MG63 (cell line): ENCODE measurements at regions not wholly inside any gene's neighbourhood (a gene's known extent, or its start where the extent isn't known, plus 50 kb on each side); places are given as distances from the start of the nearest gene placed in this dataset.

Source experiments
- DNase-seq: peaks from one replicate; pipeline ENCODE4 v3.0.0-alpha.2; 2020
- H3K27me3 ChIP-seq: fragments of 250-450 bp; sonication (Bioruptor Pico); 2 replicates; pipeline ENCODE4 v1.5.1; 2020; ENCODE audit warnings: mild to moderate bottlenecking, moderate library complexity
- H3K36me3 ChIP-seq: fragments of 250-450 bp; sonication (Bioruptor Pico); 2 replicates; pipeline ENCODE4 v1.5.1; 2020; ENCODE audit warnings: mild to moderate bottlenecking, moderate library complexity
- H3K4me3 ChIP-seq: fragments of 250-450 bp; sonication (Bioruptor Pico); 2 replicates; pipeline ENCODE4 v1.5.1; 2020; ENCODE audit warnings: mild to moderate bottlenecking, moderate library complexity
- H3K9me3 ChIP-seq: fragments of 250-450 bp; sonication (Bioruptor Pico); 2 replicates; pipeline ENCODE4 v1.5.1; 2020; ENCODE audit warnings: mild to moderate bottlenecking, moderate library complexity

DNA sequence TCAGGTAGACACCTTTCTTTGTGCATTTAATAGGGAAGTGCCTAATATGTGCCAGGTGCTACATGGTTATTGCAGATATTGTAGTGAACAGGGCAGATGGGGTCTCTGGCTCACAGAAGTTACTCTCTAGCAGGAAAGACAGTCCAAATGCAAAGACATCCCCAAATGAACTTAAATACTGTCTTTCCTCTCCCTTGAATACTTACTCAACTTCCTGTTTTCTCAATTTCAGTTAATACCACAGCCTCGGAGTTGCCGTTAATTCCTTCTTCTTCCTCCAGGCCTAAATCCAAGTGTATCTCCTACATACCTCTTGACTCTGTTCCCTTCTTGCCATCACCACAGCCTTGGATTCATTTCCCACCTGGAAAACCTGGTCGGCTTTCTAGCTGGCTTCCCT is 134.3 kb upstream of the SESN3 start:
- no peaks in the 10 kb centered on the region for H3K9me3 ChIP-seq
- H3K36me3 ChIP-seq, result no peaks in the 10 kb centered on the region
- H3K4me3 ChIP-seq, result no peak overlapping the region
- DNase-seq, result no peak
- H3K27me3 ChIP-seq, result no peaks in the 10 kb centered on the region

DNA sequence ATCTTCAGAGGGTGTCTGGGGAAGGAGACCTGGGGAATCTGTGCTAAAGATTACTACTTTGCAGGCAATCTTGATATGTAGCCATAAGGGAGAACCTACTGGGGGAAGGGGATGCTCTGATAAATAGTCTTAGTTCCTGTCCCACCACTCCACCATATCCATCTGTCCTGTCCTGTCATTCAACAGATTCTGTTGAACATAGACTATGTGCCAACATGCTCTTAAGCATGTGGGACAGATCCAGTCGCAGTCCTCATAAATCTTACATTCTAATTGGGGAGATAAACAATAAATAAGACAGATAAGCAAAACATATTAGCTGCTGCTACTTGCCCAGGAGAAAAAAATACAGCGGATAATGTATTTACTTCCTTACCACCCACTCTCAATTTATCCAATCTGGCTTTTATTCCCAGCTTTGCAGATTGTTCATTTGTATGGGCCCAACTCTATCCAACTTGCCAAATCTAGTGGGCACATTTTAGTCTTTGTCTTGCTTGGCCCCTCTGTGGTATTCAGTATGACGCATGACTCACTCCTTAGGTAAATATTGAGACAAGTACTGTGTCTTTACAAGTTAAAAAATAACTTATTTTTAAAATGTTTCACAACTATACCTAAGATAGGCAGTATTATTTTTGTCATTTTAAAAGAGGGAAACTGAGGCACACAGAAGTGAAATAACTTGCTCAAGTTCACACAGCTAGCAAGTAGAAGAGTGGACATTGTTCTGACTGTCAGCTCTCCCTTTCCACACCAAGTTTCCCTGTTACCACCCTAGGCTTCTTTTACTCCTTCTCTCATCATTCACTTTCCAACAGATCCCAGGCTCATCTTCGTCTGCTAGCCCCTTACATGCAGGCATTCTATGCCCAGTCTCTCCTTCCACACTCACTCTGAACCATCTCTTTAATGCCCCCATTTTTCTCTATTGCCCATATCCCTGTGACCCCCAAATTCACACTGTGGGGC is 133.6 kb upstream of the SESN3 start:
- Histone ChIP-seq H3K36me3 (no peaks in the 10 kb centered on the region), H3K27me3 (no peaks in the 10 kb centered on the region), H3K9me3 (no peaks in the 10 kb centered on the region), H3K4me3 (no peak overlapping the region)
- peak; percentile 26 for DNase-seq

DNA sequence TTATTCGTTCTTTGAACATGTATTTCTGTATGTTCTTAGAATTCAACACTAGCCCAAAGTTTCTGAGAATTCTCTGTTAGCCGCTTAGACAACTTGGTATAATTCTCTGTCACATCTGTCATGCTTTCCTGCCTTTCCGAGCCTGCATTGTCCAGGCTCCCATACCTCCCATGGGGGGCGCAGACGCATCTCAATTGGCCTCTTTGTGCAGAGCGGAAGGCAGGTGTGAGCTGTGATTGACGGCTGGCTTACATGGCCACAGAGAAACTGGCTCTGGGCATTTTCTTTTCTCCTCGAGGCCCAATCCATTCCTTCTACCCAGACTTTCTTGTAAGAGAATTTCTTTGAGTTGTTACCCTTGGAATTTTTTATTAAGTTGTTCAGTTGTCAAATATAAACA is 132.7 kb upstream of the SESN3 start:
- no peaks in the 10 kb centered on the region for H3K36me3 ChIP-seq
- no peak for DNase-seq
- no peak overlapping the region for H3K4me3 ChIP-seq
- H3K9me3 ChIP-seq, result no peaks in the 10 kb centered on the region
- no peaks in the 10 kb centered on the region for H3K27me3 ChIP-seq

DNA sequence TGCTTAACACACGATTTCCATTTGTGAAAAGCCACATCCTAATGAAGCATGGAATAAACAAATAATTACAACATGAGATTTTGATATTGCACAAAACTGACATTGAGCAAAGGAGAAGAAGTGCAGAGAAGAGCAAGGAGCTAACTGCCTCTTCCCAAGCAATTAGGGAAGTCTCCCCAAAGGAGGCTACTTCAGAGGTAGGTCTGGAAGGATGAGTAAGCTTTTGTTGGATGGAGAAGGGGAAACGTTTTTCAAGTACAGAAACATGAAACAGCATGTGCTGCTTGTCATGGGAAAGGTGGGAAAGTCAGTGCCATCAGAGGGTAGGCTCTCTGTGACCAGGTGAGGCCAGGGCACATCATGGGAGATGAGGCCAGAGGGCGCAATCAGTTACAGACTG is 132.2 kb upstream of the SESN3 start:
- Histone ChIP-seq H3K27me3 (no peaks in the 10 kb centered on the region), H3K4me3 (no peak overlapping the region), H3K36me3 (no peaks in the 10 kb centered on the region), H3K9me3 (no peaks in the 10 kb centered on the region)
- DNase-seq, result no peak

DNA sequence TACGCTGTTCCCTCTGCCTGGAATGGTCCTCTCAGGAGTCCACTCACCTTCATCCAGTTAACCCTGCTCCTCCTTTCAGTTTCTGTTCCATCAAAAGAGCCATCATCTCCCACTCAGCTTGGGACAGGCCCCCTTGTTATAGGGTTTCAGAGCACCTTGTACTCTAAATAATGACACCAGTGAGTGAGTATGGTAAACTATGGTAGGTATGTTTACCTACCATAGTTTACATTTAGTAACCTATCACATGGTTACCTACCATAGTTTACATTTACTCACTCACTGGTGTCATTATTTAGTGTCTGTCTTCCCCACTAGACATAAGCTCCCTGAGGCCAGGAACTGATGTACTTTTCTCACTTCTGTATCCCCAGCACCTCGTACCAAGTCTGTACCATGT is 130.2 kb upstream of the SESN3 start:
- Histone ChIP-seq H3K27me3 (no peaks in the 10 kb centered on the region), H3K9me3 (no peaks in the 10 kb centered on the region), H3K36me3 (no peaks in the 10 kb centered on the region), H3K4me3 (no peak overlapping the region)
- no peak for DNase-seq

DNA sequence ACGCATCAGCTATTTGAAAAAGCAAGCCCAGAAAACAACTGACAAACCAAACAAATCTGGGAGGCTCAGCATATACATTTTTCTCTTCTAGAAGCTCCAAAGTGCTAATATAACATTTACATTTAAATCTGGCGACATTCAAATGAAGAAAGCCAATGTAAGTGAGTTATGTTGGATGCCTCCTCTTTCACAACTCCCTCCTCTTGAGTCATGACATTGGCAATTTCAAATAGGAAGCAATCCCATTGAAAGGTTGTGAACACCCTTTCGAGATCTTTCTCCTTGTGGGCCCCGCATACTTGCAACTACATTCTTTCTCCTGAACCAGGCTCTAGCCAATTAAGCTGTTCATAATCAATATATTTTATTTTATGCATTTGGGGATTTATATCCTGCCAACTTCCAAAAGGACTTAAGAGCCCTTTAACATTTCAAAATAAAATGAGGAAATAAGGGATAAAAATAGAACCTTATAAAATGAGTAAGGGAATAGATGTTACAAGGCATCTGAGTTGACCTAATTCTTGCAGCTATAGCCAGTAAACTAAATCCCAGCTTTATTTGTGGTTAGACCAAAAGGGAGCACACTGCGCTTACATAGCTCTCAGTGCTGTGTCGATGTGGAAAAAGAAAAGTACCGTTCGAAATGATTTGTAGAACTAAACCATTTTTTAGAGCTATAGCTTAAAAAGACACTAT is 129.5 kb upstream of the SESN3 start:
- no peak for DNase-seq
- H3K4me3 ChIP-seq, result no peak overlapping the region
- H3K9me3 ChIP-seq, result no peaks in the 10 kb centered on the region
- no peaks in the 10 kb centered on the region for H3K27me3 ChIP-seq
- H3K36me3 ChIP-seq, result no peaks in the 10 kb centered on the region

DNA sequence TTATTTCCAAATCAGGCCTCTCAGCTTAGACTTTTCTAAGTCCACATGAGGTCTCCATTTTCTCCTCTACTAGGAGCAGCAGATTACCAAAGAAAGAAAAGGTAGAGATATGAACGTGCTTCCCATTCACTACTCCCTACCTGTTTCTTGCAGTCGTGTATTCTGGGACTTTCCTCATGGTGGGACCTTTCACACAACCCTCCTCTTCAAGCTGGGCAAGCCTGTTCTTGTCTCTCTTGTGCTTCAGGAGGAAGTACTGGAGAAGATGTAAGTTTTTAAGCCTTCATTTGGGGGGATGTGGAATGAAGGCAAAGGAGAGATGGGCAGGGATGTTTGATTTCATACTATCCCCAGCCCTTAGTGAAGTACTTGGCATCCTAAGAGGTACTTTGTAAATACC is 128.8 kb upstream of the SESN3 start:
- H3K27me3 ChIP-seq, result no peaks in the 10 kb centered on the region
- H3K4me3 ChIP-seq, result no peak overlapping the region
- no peaks in the 10 kb centered on the region for H3K36me3 ChIP-seq
- no peaks in the 10 kb centered on the region for H3K9me3 ChIP-seq
- no peak for DNase-seq

DNA sequence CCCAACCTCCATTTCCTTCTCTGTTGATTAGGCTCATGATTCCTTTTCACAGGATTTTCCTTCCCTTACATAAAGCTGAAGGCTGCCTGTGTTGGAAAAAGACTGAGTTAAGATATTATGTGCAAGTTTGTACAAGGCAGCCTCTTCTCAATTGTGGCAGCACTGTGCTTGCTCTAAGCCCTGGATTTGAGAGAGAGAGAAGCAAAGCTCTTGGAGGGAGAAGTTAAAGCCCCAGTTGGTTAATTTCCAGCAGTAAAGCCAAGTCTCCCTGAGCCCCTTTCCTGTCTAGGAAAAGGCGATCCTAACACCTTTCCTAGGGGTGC is 128.3 kb upstream of the SESN3 start:
- DNase-seq, result no peak
- Histone ChIP-seq H3K4me3 (no peak overlapping the region), H3K36me3 (no peaks in the 10 kb centered on the region), H3K27me3 (no peaks in the 10 kb centered on the region), H3K9me3 (no peaks in the 10 kb centered on the region)

DNA sequence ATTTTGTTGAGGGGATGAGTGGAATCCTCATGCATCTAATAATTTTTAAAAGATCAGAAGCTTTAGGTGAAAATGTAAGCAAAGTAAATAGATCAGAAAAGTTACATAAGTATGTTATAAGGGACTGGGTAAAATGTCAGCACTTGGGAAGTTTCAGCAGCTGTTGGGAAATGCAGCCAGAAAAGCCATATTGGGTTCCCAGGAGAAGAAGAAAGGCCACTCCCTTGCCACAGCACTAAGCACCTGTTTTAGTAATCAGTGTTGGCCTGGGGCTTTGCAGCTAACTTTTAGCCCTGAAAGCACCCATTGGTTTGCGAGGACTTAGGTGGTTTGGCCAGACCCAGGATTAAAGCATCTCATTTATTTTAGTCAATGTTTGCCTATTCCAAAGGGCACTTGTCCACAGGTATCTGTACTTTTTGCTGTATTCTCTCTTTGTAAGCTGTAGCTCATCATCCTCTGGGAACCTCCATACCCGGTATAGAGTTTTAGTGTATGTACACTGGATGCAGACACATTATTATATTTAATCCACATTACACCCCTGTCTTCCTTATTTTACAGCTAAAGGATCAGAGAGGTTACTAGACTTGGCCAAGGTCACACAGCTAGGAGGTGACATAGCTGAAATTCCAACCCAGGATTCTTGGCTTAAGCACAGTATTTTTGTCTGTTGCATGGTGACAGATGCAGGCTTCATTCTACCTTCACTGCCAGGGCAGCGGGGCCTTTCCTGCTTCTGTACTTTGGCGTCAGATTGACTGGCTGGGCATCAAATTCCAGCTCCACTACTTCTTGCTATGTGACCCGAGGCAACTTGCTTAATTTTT is 127.7 kb upstream of the SESN3 start:
- no peaks in the 10 kb centered on the region for H3K27me3 ChIP-seq
- no peak overlapping the region for H3K4me3 ChIP-seq
- DNase-seq, result no peak
- no peaks in the 10 kb centered on the region for H3K36me3 ChIP-seq
- H3K9me3 ChIP-seq, result no peaks in the 10 kb centered on the region

DNA sequence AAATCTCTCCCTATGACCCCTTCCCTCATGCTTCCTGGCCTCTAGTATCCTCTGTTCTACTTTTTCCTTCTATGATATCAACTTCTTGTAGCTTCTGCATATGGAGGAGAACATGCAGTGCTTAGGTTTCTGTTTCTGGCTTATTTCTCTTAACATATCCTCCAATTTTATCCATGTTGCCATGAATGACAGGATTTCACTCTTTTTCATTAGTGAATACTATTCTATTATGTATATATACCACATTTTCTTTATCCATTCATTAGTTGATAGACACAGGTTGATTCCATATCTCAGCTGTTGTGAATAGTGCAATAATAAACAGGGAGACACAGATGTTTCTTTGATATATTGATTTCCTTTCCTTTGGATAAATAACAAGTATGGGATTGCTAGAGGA is 123.3 kb upstream of the SESN3 start:
- no peaks in the 10 kb centered on the region for H3K36me3 ChIP-seq
- H3K27me3 ChIP-seq, result no peaks in the 10 kb centered on the region
- H3K9me3 ChIP-seq, result 0 out of 2 replicates have a peak, but pooled peaks cover under 1% of the 10 kb centered on the region
- DNase-seq, result no peak
- H3K4me3 ChIP-seq, result no peak overlapping the region

DNA sequence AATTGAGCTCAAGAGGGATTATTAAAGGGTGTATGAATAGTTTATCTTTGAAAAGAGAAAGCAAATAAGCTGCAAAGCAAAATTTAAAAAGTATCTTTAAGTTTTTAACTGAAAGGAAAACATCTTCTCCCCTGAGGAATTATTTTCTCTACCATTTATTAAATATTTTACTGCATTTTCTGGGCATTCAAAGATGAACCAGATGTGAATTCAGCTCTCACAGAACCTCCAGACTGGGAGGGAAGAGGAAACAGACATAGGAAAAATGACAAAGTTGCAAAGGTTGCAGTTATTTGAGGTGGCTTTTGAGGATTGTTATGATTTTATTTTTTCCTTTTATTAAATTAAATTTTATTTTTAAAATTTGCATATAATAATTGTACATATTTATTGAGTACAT is 122.7 kb upstream of the SESN3 start:
- Histone ChIP-seq H3K4me3 (no peak overlapping the region), H3K36me3 (no peaks in the 10 kb centered on the region), H3K9me3 (0 out of 2 replicates have a peak, but pooled peaks cover 2% of the 10 kb centered on the region), H3K27me3 (no peaks in the 10 kb centered on the region)
- no peak for DNase-seq

DNA sequence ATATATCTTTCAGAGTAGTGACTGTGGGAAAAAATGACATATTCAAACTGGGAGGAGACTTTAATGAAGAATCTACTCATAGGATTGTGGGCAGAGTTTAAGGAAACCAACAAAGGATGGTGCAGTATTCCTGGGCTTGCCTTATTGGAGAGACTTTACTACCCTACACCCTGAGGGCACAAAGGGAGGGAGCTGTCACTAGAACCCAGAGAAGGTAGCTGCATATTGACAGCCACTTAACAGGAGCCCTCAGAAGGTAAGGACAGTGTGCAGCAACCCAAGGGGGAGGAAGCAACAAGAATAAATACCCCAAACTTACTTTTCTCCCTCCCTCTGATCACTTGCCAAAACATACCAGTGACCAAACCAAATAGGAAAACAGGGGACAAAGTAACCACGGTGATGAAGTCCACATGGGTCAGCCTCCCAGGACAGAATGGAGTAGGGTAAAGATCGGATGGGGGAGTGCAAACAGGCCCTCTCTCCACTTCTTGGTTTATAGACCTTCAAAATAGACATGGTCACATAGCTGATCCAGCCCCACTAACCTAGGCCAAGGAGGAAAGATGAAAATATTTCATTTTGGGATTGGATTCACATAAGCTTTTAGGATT is 121.8 kb upstream of the SESN3 start:
- Histone ChIP-seq H3K4me3 (no peak overlapping the region), H3K27me3 (no peaks in the 10 kb centered on the region), H3K36me3 (no peaks in the 10 kb centered on the region), H3K9me3 (0 out of 2 replicates have a peak, but pooled peaks cover 3% of the 10 kb centered on the region)
- DNase-seq, result no peak

DNA sequence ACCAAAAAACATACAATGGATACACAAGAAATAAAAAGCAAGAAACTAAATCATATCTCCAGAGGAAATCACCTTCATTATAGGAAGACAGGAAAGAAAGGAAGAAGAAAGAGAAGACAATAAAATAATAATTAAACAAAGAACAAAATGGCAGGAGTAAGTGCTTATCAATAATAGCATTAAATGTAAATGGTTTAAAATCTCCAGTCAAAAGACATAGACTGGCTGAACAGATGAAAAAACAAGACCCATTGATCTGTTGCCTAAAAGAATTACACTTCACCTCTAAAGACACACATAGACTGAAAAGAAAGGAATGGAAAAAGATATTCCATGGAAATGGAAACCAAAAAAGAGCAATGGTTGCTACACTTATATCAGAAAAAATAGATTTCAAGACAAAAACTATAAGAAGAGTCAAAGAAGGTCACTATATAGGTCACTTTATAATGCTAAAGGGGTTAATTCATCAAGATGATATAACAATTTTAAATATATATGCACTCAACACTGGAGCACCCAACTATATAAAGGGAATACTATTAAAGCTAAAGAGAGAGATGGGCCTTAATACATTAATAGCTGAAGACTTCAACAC is 118.4 kb upstream of the SESN3 start:
- Histone ChIP-seq H3K4me3 (no peak overlapping the region), H3K27me3 (no peaks in the 10 kb centered on the region), H3K9me3 (0 out of 2 replicates have a peak, but pooled peaks cover 3% of the 10 kb centered on the region), H3K36me3 (no peaks in the 10 kb centered on the region)
- DNase-seq, result no peak

DNA sequence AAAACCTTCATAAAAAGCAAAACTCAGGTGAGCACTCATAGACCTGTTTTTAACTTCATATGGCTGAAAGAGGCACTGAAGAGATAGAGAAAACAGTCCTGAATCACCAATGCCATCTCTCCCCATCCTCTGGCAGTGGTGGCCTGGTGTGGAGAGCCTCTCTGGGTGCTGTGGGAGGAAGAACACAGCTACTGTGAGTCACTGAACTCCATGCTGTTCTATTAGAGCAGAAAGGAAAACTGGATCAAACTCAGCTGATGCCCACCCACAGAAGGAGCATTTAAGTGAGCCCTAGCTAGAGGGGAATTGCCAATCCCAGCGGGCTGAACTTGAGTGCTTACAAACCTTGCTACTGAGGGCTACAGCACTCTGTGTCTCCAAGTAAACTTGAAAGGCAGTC is 115.3 kb upstream of the SESN3 start:
- H3K36me3 ChIP-seq, result no peaks in the 10 kb centered on the region
- H3K27me3 ChIP-seq, result no peaks in the 10 kb centered on the region
- DNase-seq, result no peak
- no peak overlapping the region for H3K4me3 ChIP-seq
- 0 out of 2 replicates have a peak, but pooled peaks cover 3% of the 10 kb centered on the region for H3K9me3 ChIP-seq

DNA sequence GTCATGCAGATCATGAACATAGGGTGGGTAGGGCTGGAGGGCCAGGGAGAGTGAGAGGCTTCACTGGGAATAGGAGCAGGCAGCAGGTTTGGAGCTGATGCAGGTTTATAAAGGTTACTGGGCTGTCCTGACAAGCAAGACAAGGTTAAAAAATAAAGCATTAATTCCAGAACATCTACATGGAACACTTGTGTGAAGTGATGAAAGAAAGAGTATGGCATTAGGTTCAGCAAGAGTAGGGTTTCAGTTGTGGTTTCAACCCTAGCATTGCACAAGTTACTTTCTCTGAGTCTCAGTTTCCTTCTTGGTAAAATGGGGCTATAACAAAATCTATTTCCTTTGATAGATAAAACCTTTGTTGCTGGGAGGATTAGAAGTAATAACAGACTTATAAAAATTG is 114.6 kb upstream of the SESN3 start:
- no peaks in the 10 kb centered on the region for H3K27me3 ChIP-seq
- DNase-seq, result no peak
- 0 out of 2 replicates have a peak, but pooled peaks cover 3% of the 10 kb centered on the region for H3K9me3 ChIP-seq
- no peaks in the 10 kb centered on the region for H3K36me3 ChIP-seq
- H3K4me3 ChIP-seq, result no peak overlapping the region

DNA sequence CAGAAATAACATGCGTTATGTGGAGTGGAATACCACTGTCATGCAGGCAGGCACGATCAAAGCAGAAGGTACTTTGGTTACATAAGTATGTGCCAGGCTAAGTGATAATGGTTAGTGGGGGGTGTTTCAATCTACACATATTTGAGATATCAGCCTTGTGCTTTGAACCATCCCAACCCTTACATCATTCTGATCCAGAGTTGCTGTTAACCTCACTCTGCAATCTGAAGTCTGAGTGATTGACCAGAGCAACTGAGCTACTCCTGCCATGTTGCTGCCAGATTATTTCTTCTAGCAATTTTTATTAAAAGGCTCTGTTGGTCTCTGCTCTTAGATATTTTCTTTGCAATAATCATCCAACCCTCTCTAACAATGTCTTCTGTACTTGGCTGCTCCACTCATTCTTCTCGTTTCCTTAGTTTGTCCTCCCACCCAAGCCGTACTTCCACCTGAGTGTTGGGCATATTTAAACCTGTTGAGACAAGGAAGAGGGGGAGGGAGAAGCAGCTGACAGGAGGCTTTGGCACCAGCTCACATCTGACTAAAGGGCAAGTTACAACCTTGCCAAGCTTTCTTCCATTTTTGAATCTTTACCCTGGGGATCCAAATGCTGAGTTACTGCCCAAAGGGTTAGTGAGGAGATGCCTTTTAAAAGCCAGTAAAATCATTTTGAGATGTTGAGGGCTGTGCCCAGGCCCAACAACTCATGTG is 114.1 kb upstream of the SESN3 start:
- Histone ChIP-seq H3K27me3 (no peaks in the 10 kb centered on the region), H3K36me3 (no peaks in the 10 kb centered on the region), H3K4me3 (no peak overlapping the region), H3K9me3 (0 out of 2 replicates have a peak, but pooled peaks cover 3% of the 10 kb centered on the region)
- no peak for DNase-seq
